SJSA1 (cell line): ENCODE measurements at regions not wholly inside any gene's neighbourhood (a gene's known extent, or its start where the extent isn't known, plus 50 kb on each side); places are given as distances from the start of the nearest gene placed in this dataset.

Experiments used
- DNase-seq, 2 experiments: peaks; one replicate each; pipeline ENCODE4 v3.0.0-alpha.2; 2015 to 2020; ENCODE audit warnings: low spot score in 2 of 2, low read depth in 1 of 2
- H3K27ac ChIP-seq: fragments of 250-450 bp; sonication (Bioruptor Pico); 2 replicates; pipeline ENCODE4 v1.5.1; 2020; ENCODE audit warnings: mild to moderate bottlenecking, moderate library complexity
- H3K27me3 ChIP-seq: fragments of 250-450 bp; sonication (Bioruptor Pico); replicated peaks from 2 replicates; pipeline ENCODE4 v1.5.1; 2020; ENCODE audit warnings: mild to moderate bottlenecking, moderate library complexity
- H3K36me3 ChIP-seq: fragments of 250-450 bp; sonication (Bioruptor Pico); 2 replicates; pipeline ENCODE4 v1.5.1; 2020; ENCODE audit warnings: mild to moderate bottlenecking
- H3K4me1 ChIP-seq: fragments of 250-450 bp; sonication (Bioruptor Pico); replicated peaks from 2 replicates; pipeline ENCODE4 v1.6.1; 2021; ENCODE audit warnings: mild to moderate bottlenecking
- H3K4me3 ChIP-seq: fragments of 250-450 bp; sonication (Bioruptor Pico); 2 replicates; pipeline ENCODE4 v1.5.1; 2020; ENCODE audit warnings: mild to moderate bottlenecking
- H3K9me3 ChIP-seq: fragments of 250-450 bp; sonication (Bioruptor Pico); replicated peaks from 2 replicates; pipeline ENCODE4 v1.5.1; 2020; ENCODE audit warnings: mild to moderate bottlenecking

- no peak for DNase-seq
- H3K4me1 ChIP-seq, result no peaks in the 10 kb centered on the region
Measured at GRCh38 chr12:58291106-58291505, 349.7 kb downstream of the ATP23 start.

DNA sequence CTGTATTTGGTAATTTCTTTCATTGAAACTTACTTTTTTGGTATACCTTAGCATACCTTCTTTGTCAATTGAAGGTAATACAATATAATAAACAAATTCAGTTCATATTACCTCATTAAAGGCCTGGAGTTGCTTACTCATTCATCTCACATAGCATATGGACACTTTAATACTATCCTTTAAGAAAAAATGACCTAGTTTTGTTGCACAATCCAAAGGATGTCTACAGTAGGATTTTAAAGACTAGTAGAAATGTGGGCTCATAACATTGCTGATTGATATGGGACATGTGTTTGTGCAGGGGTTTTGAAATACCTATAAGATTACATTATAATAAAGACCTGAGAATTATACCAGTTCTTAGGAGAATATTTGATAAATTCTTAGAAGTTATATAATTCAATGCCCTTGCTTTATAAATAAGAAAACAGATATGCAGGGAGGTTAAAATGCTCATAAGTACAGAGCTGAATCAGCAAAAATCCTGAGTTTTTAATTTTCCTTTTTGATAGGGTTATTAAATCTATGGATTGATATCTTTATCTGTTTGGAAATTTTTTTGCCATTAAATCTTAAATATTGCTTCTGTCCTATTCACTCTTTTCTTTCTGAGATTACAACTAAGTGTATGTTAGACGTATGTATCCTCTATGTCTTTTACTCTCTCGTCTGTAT lies 352.1 kb downstream of the ATP23 start:
- DNase-seq, result no peak
- H3K27me3 ChIP-seq, result no peaks in the 10 kb centered on the region
- H3K4me3 ChIP-seq, result no peak overlapping the region
- H3K4me1 ChIP-seq, result no peaks in the 10 kb centered on the region
- H3K9me3 ChIP-seq, result no peaks in the 10 kb centered on the region
- no peak overlapping the region for H3K27ac ChIP-seq
- no peaks in the 10 kb centered on the region for H3K36me3 ChIP-seq

More at GRCh38 chr12:58291106-58291505, 349.7 kb downstream of the ATP23 start:
- Histone ChIP-seq H3K36me3 (no peaks in the 10 kb centered on the region), H3K4me3 (no peak overlapping the region), H3K27ac (no peak overlapping the region), H3K27me3 (no peaks in the 10 kb centered on the region), H3K9me3 (no peaks in the 10 kb centered on the region)

- no peaks in the 10 kb centered on the region for H3K9me3 ChIP-seq
- no peaks in the 10 kb centered on the region for H3K27me3 ChIP-seq
- H3K36me3 ChIP-seq, result no peaks in the 10 kb centered on the region
- H3K4me1 ChIP-seq, result peaks cover 8% of the 10 kb centered on the region; the same call in 1 of the 2 replicates
- H3K27ac ChIP-seq, result no peak overlapping the region
- DNase-seq, result no peak
- H3K4me3 ChIP-seq, result no peak overlapping the region
Measured at GRCh38 chr12:58295268-58295667, 353.9 kb downstream of the ATP23 start.

GRCh38 chr12:58296863-58297262 lies 355.5 kb downstream of the ATP23 start:
- no peaks in the 10 kb centered on the region for H3K27me3 ChIP-seq
- H3K4me1 ChIP-seq, result peaks cover 8% of the 10 kb centered on the region; the same call in 1 of the 2 replicates
- H3K27ac ChIP-seq, result no peak overlapping the region
- H3K9me3 ChIP-seq, result no peaks in the 10 kb centered on the region
- H3K4me3 ChIP-seq, result no peak overlapping the region
- DNase-seq, result no peak
- no peaks in the 10 kb centered on the region for H3K36me3 ChIP-seq

GRCh38 chr12:58298803-58299202 lies 357.4 kb downstream of the ATP23 start:
- H3K27me3 ChIP-seq, result no peaks in the 10 kb centered on the region
- H3K9me3 ChIP-seq, result no peaks in the 10 kb centered on the region
- H3K4me1 ChIP-seq, result peaks cover 8% of the 10 kb centered on the region; the same call in 1 of the 2 replicates
- no peak for DNase-seq
- H3K36me3 ChIP-seq, result no peaks in the 10 kb centered on the region
- no peak overlapping the region for H3K4me3 ChIP-seq
- no peak overlapping the region for H3K27ac ChIP-seq

- H3K27ac ChIP-seq, result no peak overlapping the region
- no peak overlapping the region for H3K4me3 ChIP-seq
- H3K36me3 ChIP-seq, result no peaks in the 10 kb centered on the region
- H3K27me3 ChIP-seq, result no peaks in the 10 kb centered on the region
- peaks cover 8% of the 10 kb centered on the region; the same call in 1 of the 2 replicates for H3K4me1 ChIP-seq
- no peaks in the 10 kb centered on the region for H3K9me3 ChIP-seq
- DNase-seq, result no peak
Measured at GRCh38 chr12:58299371-58299770, 358.0 kb downstream of the ATP23 start.

- Histone ChIP-seq H3K27me3 (no peaks in the 10 kb centered on the region), H3K4me3 (no peak overlapping the region), H3K27ac (no peak overlapping the region), H3K9me3 (no peaks in the 10 kb centered on the region), H3K4me1 (peaks cover 8% of the 10 kb centered on the region; the same call in 1 of the 2 replicates), H3K36me3 (no peaks in the 10 kb centered on the region)
- DNase-seq, result no peak
Measured at GRCh38 chr12:58301038-58301729, 359.8 kb downstream of the ATP23 start.

DNA sequence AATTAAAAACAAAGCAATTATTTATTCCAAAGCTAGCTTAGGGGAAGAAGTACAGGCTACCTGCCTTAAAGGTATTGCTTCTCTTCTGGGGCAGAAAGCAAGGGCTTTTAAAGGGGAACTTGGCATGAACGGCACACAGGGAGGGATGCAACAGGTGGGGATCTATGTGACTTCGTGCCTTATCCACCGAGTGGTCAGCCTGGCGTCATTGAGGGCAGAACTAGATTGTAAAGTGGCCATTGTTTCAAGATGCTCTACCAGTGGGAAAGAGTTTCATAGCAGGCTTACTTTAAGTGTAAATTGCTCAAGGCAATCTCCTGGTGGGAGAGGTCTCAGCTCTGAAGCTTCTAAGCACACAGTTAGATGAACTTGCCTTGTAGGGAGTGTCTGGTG lies 360.4 kb downstream of the ATP23 start:
- H3K4me1 ChIP-seq, result peaks cover 8% of the 10 kb centered on the region; the same call in 1 of the 2 replicates

DNA sequence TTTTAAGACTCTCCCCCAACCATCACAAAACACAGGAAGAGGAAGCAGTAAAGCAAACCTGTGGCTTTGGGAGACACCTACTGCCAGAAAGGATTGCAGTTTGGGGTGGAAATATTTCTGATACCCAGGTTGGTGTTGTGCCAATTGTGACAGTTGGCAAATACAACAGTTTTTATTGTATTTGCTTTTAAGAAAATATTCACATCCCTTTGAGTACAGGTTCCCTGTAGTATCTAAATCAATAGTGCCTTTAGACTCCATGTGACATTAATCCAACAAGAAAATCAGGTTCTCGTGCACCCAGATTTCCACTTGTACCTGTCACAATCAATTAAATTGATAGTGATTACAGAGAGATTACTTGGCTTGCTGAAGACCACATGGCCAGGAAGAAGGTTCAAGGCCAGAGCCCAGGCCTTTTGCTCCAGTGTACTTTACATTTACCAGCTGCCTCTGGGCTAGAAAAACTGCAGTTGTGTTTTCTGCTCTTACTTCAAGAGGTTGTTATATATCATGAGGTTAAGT lies 361.2 kb downstream of the ATP23 start:
- no peak overlapping the region for H3K27ac ChIP-seq
- no peaks in the 10 kb centered on the region for H3K9me3 ChIP-seq
- H3K4me3 ChIP-seq, result no peak overlapping the region
- H3K36me3 ChIP-seq, result no peaks in the 10 kb centered on the region
- DNase-seq, result no peak
- no peaks in the 10 kb centered on the region for H3K27me3 ChIP-seq
- peaks cover 8% of the 10 kb centered on the region; the same call in 1 of the 2 replicates for H3K4me1 ChIP-seq

More for the DNA sequence above, 360.4 kb downstream of the ATP23 start:
- Histone ChIP-seq H3K9me3 (no peaks in the 10 kb centered on the region), H3K36me3 (no peaks in the 10 kb centered on the region), H3K4me3 (no peak overlapping the region), H3K27me3 (no peaks in the 10 kb centered on the region), H3K27ac (no peak overlapping the region)
- no peak for DNase-seq

DNA sequence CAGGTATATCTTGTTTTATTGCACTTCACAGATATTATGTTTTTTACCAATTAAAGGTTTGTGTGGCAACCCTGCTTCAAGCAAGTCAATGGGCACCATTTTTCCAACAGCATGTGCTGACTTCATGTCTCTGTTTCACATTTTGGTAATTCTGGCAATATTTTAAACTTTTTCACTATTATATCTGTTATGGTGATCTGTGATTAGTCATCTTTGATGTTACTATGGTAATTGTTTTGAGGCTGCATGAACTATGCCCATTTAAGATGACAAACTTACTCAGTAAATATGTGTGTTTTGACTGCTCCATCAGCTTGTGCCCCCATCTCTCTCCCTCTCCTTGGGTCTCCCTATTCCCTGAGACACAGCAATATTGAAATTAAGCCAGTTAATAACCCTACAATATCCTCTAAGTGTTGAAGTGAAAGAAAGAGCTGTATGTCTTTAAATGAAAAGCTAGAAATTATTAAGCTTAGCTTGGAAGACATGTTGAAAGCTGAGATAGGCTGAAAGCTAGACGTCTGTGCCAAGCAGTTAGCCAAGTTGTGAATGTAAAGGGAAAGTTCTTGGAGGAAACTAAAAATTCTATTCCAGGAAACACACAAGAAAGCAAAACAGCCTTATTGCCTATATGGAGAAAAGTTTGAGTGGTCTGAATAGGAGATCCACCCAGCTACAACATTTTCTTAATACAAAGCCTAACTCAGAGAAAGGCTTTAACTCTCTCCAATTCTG lies 365.1 kb downstream of the ATP23 start:
- no peak for DNase-seq
- Histone ChIP-seq H3K9me3 (no peaks in the 10 kb centered on the region), H3K4me3 (no peak overlapping the region), H3K36me3 (no peaks in the 10 kb centered on the region), H3K27me3 (no peaks in the 10 kb centered on the region), H3K4me1 (peaks cover 18% of the 10 kb centered on the region), H3K27ac (no peak overlapping the region)

- Histone ChIP-seq H3K4me3 (no peak overlapping the region), H3K27me3 (no peaks in the 10 kb centered on the region), H3K27ac (peak overlapping the region; percentile 87), H3K4me1 (peaks cover 43% of the 10 kb centered on the region), H3K36me3 (no peaks in the 10 kb centered on the region), H3K9me3 (no peaks in the 10 kb centered on the region)
- no peak for DNase-seq
Measured at GRCh38 chr12:58309806-58310205, 368.4 kb downstream of the ATP23 start.

DNA sequence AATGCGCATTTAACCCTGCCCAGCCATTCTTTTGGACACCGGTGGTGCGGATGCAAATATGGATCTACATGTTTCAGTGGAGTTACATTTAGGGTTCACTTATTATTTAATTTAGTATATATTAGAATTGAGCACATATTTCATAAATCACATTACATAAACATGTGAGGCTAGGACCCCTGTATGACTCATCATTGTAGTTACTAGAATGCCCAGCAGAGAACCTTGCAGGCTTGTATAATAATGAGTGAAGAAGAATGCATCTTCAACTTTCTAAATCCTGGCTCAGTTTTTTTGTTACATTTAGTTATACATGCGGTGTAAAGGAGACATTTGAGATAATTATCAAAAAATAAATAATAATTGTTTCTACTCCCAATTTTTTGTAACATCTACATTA lies 369.0 kb downstream of the ATP23 start:
- Histone ChIP-seq H3K27me3 (no peaks in the 10 kb centered on the region), H3K36me3 (no peaks in the 10 kb centered on the region), H3K4me1 (peaks cover 43% of the 10 kb centered on the region), H3K4me3 (no peak overlapping the region), H3K9me3 (no peaks in the 10 kb centered on the region), H3K27ac (peak overlapping the region; percentile 87)
- DNase-seq, result no peak

DNA sequence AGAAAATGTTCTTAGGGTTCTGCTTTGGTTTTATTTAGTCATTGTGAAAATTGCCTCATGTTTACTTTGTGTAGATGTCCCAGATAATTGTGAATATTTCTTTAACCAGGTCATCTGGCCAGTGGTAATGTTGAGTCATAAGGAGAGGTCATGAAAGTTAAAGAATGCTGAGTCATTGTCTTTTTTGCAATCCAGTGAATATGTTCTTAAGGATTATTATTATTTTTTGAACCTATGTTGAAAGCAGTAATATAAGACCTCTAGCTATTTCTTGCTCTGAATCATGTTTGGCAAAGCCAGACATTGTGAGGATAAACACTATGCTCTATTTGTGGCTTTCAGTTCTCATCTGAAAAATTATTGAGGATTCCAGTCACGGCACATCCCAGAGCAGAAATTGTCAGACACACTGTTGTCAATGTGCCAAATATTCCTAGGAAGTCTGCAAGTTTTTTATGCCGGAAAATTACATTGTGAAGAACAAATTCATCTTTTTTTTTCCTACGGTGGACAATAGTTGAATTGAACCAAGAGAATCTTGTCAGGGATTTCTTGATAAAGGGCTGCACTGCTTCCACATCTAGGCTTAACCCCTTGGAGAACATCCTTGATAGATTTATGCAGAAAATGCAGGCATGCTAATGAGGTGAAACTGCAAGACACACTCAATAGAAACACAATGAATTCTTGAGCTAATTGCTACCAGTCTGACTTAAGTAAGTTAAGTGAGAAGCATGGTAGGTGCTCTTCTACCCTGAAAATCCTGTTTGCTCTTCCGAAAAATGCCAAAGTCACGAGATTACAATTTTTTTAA lies 369.6 kb downstream of the ATP23 start:
- Histone ChIP-seq H3K27ac (peak overlapping the region; percentile 87), H3K9me3 (no peaks in the 10 kb centered on the region), H3K4me3 (no peak overlapping the region), H3K36me3 (no peaks in the 10 kb centered on the region), H3K4me1 (peaks cover 43% of the 10 kb centered on the region), H3K27me3 (no peaks in the 10 kb centered on the region)
- DNase-seq, result peak; percentile 47 to 92
